ENCODE measurements at regions not wholly inside any gene's neighbourhood (a gene's known extent, or its start where the extent isn't known, plus 50 kb on each side); places are given as distances from the start of the nearest gene placed in this dataset.
"Not testable (repeated sequence)": the region's sequence is repeated elsewhere in the genome, so short reads cannot be mapped to it uniquely, and the experiment has no call there.

GRCh38 chr13:67914535-67914934, 684.4 kb upstream of the PCDH9 start:
- CTCF ChIA-PET = no interaction called here

GRCh38 chr13:67902960-67903359, 672.8 kb upstream of the PCDH9 start:
- POLR2A ChIA-PET (ENCODE audit: unreplicated experiment); ATAC-seq; BruUV-seq (replicated peaks): not testable (repeated sequence)

More at GRCh38 chr13:67914535-67914934, 684.4 kb upstream of the PCDH9 start:
- H3K9me2 ChIP-seq (replicated peaks; ENCODE audit: low read length) = no peaks in the 10 kb centered on the region
- POLR2A ChIA-PET (ENCODE audit: unreplicated experiment) = no interaction called here
- no peaks in the 10 kb centered on the region for H3F3A ChIP-seq (ENCODE audit: low read length, unreplicated experiment)
- no peaks in the 10 kb centered on the region for H3K27me3 ChIP-seq (ENCODE audit: low read length)
- no peak for ATAC-seq
- H3K4me2 ChIP-seq (ENCODE audit: low read length) = no peak overlapping the region
- DNase-seq = no peak
- TF ChIP-seq CTCF (conservative IDR thresholded peaks at IDR 0.05; ENCODE audit: low read depth, low read length) = no peak
- no peak for TF ChIP-seq EZH2 (IDR thresholded peaks at IDR 0.05; ENCODE audit: low read length, unreplicated experiment)
- TF ChIP-seq EZH2phosphoT487 (IDR thresholded peaks at IDR 0.05; ENCODE audit: borderline replicate concordance, low read length) = no peak
- no peak overlapping the region for H3K9ac ChIP-seq (ENCODE audit: low read length)
- intact Hi-C loops (cut with micrococcal nuclease) = no loop called here
- H2AFZ ChIP-seq (ENCODE audit: low read length) = no peak overlapping the region
- H3K4me3 ChIP-seq (ENCODE audit: low read length) = no peak overlapping the region
- no peaks in the 10 kb centered on the region for H3K9me3 ChIP-seq (ENCODE audit: low read length)
- no peaks in the 10 kb centered on the region for H3K36me3 ChIP-seq (ENCODE audit: low read depth, low read length)
- no peaks in the 10 kb centered on the region for H3K4me1 ChIP-seq (ENCODE audit: insufficient read depth, low read length)
- no TSS peak for BruUV-seq (replicated peaks)
- no peaks in the 10 kb centered on the region for H3K79me2 ChIP-seq (ENCODE audit: low read length)
- H4K20me1 ChIP-seq (ENCODE audit: low read length) = no peaks in the 10 kb centered on the region
- H3K27ac ChIP-seq (ENCODE audit: low read length) = no peak overlapping the region

GRCh38 chr13:67880916-67881315, 650.8 kb upstream of the PCDH9 start:
- no peak overlapping the region for H3K4me3 ChIP-seq (ENCODE audit: low read length)
- CTCF ChIA-PET = no interaction called here
- H3K9me2 ChIP-seq (replicated peaks; ENCODE audit: low read length) = no peaks in the 10 kb centered on the region
- H2AFZ ChIP-seq (ENCODE audit: low read length) = no peak overlapping the region
- POLR2A ChIA-PET (ENCODE audit: unreplicated experiment) = no interaction called here
- ATAC-seq (no peak), DNase-seq (no peak)
- no peak overlapping the region for H3K4me2 ChIP-seq (ENCODE audit: low read length)
- no peaks in the 10 kb centered on the region for H3K36me3 ChIP-seq (ENCODE audit: low read depth, low read length)
- intact Hi-C loops (cut with micrococcal nuclease) = no loop called here
- H3K9ac ChIP-seq (ENCODE audit: low read length) = no peak overlapping the region
- no peaks in the 10 kb centered on the region for H3K4me1 ChIP-seq (ENCODE audit: insufficient read depth, low read length)
- BruUV-seq (replicated peaks) = no TSS peak
- H4K20me1 ChIP-seq (ENCODE audit: low read length) = no peaks in the 10 kb centered on the region
- H3K79me2 ChIP-seq (ENCODE audit: low read length) = no peaks in the 10 kb centered on the region
- TF ChIP-seq EZH2phosphoT487 (IDR thresholded peaks at IDR 0.05; ENCODE audit: borderline replicate concordance, low read length) (no peak), CTCF (conservative IDR thresholded peaks at IDR 0.05; ENCODE audit: low read depth, low read length) (no peak), EZH2 (IDR thresholded peaks at IDR 0.05; ENCODE audit: low read length, unreplicated experiment) (no peak)
- no peaks in the 10 kb centered on the region for H3K27me3 ChIP-seq (ENCODE audit: low read length)
- H3K9me3 ChIP-seq (ENCODE audit: low read length) = no peaks in the 10 kb centered on the region
- H3K27ac ChIP-seq (ENCODE audit: low read length) = no peak overlapping the region
- no peaks in the 10 kb centered on the region for H3F3A ChIP-seq (ENCODE audit: low read length, unreplicated experiment)

More at GRCh38 chr13:67902960-67903359, 672.8 kb upstream of the PCDH9 start:
- H3K79me2 ChIP-seq (ENCODE audit: low read length); H3K27ac ChIP-seq (ENCODE audit: low read length); H2AFZ ChIP-seq (ENCODE audit: low read length); CTCF ChIA-PET; H3K4me3 ChIP-seq (ENCODE audit: low read length); H3K27me3 ChIP-seq (ENCODE audit: low read length); H3K36me3 ChIP-seq (ENCODE audit: low read depth, low read length); H3F3A ChIP-seq (ENCODE audit: low read length, unreplicated experiment); H4K20me1 ChIP-seq (ENCODE audit: low read length); H3K4me2 ChIP-seq (ENCODE audit: low read length); DNase-seq; intact Hi-C loops (cut with micrococcal nuclease); H3K4me1 ChIP-seq (ENCODE audit: insufficient read depth, low read length); H3K9ac ChIP-seq (ENCODE audit: low read length); H3K9me2 ChIP-seq (replicated peaks; ENCODE audit: low read length); H3K9me3 ChIP-seq (ENCODE audit: low read length): not testable (repeated sequence)

Measured in PC-3 (cell line).